Mucosa of descending colon (tissue), 3 donors: ENCODE measurements at regions not wholly inside any gene's neighbourhood (a gene's known extent, or its start where the extent isn't known, plus 50 kb on each side); places are given as distances from the start of the nearest gene placed in this dataset.

Experiments
- ATAC-seq: fragments of 200-7000 bp; cut with Tn5 transposase; one replicate; pipeline ENCODE4 v1.9.1; 2020; ENCODE audit warnings: mild to moderate bottlenecking, moderate library complexity
- DNase-seq, 3 donors: peaks; one replicate each; pipeline ENCODE4 v3.0.0-alpha.2; 2020
- H3K36me3 ChIP-seq: fragments of 200-600 bp; one replicate; pipeline ENCODE4 v1.8.0; 2021; ENCODE audit warnings: low read depth, mild to moderate bottlenecking
- H3K4me1 ChIP-seq: fragments of 200-600 bp; one replicate; pipeline ENCODE4 v1.8.0; 2021; ENCODE audit warnings: low read depth, mild to moderate bottlenecking
- H3K4me3 ChIP-seq: fragments of 200-600 bp; one replicate; pipeline ENCODE4 v1.8.0; 2021; ENCODE audit warnings: mild to moderate bottlenecking
- H3K9me3 ChIP-seq: fragments of 200-600 bp; one replicate; pipeline ENCODE4 v1.8.0; 2021; ENCODE audit warnings: mild to moderate bottlenecking
- CTCF ChIP-seq: fragments of 200-600 bp; IDR thresholded peaks from one replicate; pipeline ENCODE4 v1.8.0; 2022; ENCODE audit warnings: antibody characterized with exemption, mild to moderate bottlenecking
- intact Hi-C, 2 donors: fragments of 100-400 bp; cut with DNase I in 1 of 2; cut with micrococcal nuclease in 1 of 2; formaldehyde crosslinking; loops; one replicate each; pipeline versions ENCODE4 v1.11.0 to v1.11.1; 2022; cut with DNase I, micrococcal nuclease
- donor health status: DM: no; HTN: no; CAD: no; lungs with moderate emphysema.
- donor health status: DM: no; HTN: no; CAD: no.
- donor health status: DM: no; HTN: yes; CAD: no.

- Histone ChIP-seq H3K9me3 (no peaks in the 10 kb centered on the region), H3K4me1 (no peaks in the 10 kb centered on the region), H3K36me3 (no peaks in the 10 kb centered on the region), H3K4me3 (no peak overlapping the region)
- no peak for TF ChIP-seq CTCF
- no peak for ATAC-seq
- no peak for DNase-seq
- intact Hi-C loops, result no loop called here
Observed at GRCh38 chr5:133839090-133839489, 129.3 kb downstream of the C5orf15 start.

GRCh38 chr5:133838286-133838685 is 130.1 kb downstream of the C5orf15 start:
- no peaks in the 10 kb centered on the region for H3K9me3 ChIP-seq
- intact Hi-C loops, result no loop called here
- no peaks in the 10 kb centered on the region for H3K4me1 ChIP-seq
- ATAC-seq, result no peak
- TF ChIP-seq CTCF, result no peak
- no peak for DNase-seq
- no peak overlapping the region for H3K4me3 ChIP-seq
- no peaks in the 10 kb centered on the region for H3K36me3 ChIP-seq

- intact Hi-C loops, result no loop called here
- Histone ChIP-seq H3K9me3 (no peaks in the 10 kb centered on the region), H3K4me3 (no peak overlapping the region), H3K36me3 (no peaks in the 10 kb centered on the region), H3K4me1 (no peaks in the 10 kb centered on the region)
- DNase-seq (no peak), ATAC-seq (peak; percentile 46)
- no peak for TF ChIP-seq CTCF
Observed at GRCh38 chr5:133831491-133832224, 136.8 kb downstream of the C5orf15 start.

- H3K4me3 ChIP-seq, result no peak overlapping the region
- H3K9me3 ChIP-seq, result no peaks in the 10 kb centered on the region
- intact Hi-C loops, result no loop called here
- H3K4me1 ChIP-seq, result no peaks in the 10 kb centered on the region
- no peaks in the 10 kb centered on the region for H3K36me3 ChIP-seq
- ATAC-seq, result no peak
- TF ChIP-seq CTCF, result no peak
- DNase-seq, result no peak
Observed at GRCh38 chr5:133830911-133831310, 137.5 kb downstream of the C5orf15 start.

- Histone ChIP-seq H3K4me3 (no peak overlapping the region), H3K9me3 (no peaks in the 10 kb centered on the region), H3K36me3 (no peaks in the 10 kb centered on the region), H3K4me1 (no peaks in the 10 kb centered on the region)
- ATAC-seq (no peak), DNase-seq (no peak)
- intact Hi-C loops, result no loop called here
- TF ChIP-seq CTCF, result no peak
Observed at GRCh38 chr5:133830281-133830680, 138.1 kb downstream of the C5orf15 start.

GRCh38 chr5:133829786-133830185 is 138.6 kb downstream of the C5orf15 start:
- no peak for DNase-seq
- H3K4me1 ChIP-seq, result no peaks in the 10 kb centered on the region
- intact Hi-C loops, result no loop called here
- H3K36me3 ChIP-seq, result no peaks in the 10 kb centered on the region
- no peak overlapping the region for H3K4me3 ChIP-seq
- no peaks in the 10 kb centered on the region for H3K9me3 ChIP-seq
- no peak for TF ChIP-seq CTCF
- no peak for ATAC-seq
